Inferior parietal cortex (tissue), 1 donor: ENCODE measurements at regions not wholly inside any gene's neighbourhood (a gene's known extent, or its start where the extent isn't known, plus 50 kb on each side); places are given as distances from the start of the nearest gene placed in this dataset.
"Not testable (repeated sequence)": the region's sequence is repeated elsewhere in the genome, so short reads cannot be mapped to it uniquely, and the experiment has no call there.

Experiments used
- DNase-seq: peaks from one replicate; pipeline ENCODE4 v3.0.0-alpha.2; 2016; ENCODE audit errors: extremely low spot score

DNA sequence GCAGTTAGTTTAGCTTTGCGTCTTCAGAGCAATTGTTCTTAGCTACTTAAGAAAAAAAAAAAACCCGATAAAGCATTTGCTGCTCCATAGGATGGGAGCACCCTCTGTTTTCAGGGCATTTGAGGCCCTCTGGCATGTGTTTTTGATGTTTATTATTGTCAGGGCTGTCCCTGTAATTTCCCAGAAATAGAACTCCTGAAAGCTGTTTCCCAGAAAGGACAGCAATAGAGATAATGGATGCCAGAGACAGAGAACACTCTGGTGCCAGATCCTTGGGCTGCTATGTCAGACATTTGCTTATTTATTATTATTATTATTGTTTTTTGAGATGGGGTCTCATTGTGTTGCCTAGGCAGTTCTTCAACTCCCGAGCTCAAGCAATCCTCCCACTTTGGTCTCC lies 201.3 kb downstream of the ALG10 start:
- DNase-seq, result no peak

DNA sequence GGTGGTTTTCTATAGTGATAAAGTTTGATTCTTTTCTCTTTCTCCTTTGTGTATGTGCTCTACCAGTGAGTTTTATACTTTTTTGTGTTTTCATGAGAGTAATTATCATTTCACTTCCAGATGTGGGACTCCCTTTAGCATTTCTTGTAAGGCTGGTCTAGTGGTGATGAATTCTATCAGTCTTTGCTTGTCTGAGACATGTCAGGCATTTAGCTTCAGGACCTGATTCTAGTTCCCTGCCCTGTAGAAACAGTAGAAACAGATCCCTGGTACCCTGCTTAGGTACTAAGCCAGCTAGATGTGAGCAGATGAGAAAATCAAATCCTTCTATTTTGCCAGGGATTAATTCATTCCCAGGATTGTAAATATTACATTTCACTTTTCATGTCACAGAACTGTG lies 203.7 kb downstream of the ALG10 start:
- DNase-seq, result not testable (repeated sequence)

DNA sequence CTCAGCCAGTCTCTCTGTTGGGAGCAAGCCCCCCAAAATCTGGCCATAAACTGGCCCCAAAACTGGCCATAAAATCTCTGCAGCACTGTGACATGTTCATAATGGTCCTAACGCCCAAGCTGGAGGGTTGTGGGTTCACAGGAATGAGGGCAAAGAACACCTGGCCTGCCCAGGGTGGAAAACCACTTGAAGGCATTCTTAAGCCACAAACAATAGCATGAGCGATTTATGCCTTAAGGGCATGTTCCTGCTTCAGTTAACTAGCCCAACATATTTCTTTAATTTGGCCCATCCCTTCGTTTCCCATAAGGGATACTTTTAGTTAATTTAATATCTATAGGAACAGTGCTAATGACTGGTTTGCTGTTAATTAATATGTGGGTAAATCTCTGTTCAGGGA lies 205.8 kb downstream of the ALG10 start:
- DNase-seq, result not testable (repeated sequence)

DNA sequence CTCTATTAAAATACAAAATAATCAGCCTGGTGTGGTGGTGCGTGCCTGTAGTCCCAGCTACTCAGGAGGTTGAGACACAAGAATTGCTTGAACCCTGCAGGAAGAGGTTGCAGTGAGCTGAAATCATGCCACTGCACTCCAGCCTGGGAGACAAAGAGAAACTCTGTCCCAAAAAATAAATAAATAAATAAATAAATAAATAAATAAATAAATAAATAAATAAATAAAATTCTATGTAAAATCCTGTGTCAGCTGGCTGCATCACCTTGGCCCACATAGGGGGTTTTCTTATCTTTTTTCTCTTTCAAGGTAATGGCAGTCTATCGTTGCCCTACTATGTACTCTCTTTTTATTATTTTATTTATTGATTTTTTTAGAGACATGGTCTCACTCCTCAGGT lies 206.7 kb downstream of the ALG10 start:
- DNase-seq, result not testable (repeated sequence)

DNA sequence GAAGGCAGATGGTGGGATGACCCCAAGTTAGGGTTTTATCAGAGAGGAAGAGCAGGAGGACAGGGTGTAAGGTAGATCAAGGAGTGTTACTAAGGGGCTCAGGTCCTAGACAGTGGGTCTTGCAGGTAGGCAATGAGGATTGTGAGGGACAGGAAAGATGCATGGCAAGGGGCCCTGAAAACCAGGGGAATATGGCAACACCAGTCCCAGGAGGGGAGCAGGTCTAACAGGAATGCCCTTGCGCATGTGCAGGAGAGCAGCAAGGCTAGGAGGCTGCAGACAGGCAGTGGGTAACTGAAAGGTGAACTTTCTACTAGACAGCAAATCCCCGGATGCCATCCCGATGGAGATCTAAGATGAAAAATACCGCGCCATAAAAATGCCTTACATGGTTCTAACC lies 211.3 kb downstream of the ALG10 start:
- no peak for DNase-seq

DNA sequence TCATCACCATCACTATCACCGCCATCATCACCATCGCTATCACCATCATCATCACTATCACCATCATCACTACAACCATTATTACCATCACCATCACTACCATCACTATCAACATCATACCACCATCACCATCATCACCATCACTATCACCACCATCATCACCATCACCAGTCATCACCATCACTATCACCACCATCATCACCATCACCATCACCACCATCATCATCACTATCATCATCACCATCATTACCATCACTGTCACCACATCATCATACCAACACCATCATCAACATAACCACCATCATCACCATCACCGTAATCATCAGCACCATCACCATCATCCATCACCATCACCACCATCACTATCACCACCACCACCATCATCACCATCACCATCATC lies 213.8 kb downstream of the ALG10 start:
- DNase-seq, result no peak

DNA sequence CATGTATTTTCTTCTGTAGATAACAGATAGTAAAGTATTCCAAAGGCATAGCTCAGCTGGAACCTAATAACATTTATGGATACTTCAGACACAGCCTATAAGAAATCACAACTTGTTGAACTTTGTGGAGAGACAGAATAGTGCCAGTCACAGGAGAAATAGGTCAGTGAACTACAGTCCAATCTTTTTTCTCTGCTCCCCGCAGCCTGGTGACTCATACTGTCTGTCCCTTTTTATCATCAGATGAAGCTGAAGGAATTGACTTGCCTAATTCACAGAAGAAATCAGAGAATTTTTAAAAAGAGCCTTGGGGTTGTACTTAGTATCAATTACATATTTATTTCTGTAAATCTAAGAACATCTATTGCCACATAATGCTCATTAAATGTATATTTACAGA lies 222.3 kb downstream of the ALG10 start:
- DNase-seq, result no peak

DNA sequence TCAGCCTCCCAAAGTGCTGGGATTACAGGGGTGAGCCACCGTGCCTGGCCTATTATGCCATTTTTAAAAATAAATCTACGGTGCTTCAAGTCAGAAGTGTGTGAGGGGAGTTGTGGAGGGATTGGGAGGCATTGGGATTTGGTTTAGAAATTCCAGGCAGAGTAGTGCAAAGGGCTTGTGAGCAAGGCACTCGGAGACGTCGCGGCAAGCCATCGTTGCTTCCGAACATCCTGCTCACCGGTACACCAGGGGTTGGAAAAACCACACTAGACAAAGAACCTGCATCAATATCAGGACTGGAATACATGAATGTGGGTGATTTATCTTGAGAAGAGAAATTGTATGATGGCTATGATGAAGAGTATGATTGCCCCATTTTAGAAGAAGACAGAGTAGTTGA lies 227.0 kb downstream of the ALG10 start:
- DNase-seq, result no peak

DNA sequence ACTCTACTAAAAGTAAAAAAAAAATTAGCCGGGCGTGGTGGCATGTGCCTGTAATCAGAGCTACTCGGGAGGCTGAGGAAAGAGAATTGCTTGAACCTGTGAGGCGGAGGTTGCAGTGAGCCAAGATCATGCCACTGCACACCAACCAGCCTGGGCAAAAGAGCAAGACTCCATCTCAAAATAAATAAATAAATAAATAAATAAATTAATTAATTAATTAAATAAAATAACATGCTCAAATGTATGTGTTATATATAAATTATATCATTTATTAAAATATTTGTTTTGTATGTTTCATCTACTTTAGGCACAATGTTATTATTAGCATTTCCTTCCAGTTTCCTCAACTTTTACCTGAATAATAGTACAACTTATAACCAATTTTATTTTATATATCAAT lies 229.6 kb downstream of the ALG10 start:
- DNase-seq, result not testable (repeated sequence)

DNA sequence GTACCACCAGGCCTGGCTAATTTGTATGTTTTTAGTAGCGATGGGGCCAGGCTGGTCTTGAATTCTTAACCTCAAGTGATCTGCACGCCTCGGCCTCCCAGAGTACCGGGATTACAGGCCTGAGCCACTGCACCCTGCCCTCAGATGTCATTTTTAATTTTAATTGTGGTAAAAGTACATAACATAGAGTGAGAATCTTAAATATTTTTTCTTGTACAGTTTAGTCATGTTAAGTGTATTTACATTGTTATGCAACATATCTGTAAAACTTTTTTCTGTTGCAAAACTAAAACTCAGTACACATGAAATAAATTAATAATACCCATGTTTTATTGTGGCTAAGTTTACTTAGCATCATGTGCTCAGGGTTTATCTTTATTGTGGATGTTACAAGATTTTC lies 231.4 kb downstream of the ALG10 start:
- DNase-seq, result no peak

DNA sequence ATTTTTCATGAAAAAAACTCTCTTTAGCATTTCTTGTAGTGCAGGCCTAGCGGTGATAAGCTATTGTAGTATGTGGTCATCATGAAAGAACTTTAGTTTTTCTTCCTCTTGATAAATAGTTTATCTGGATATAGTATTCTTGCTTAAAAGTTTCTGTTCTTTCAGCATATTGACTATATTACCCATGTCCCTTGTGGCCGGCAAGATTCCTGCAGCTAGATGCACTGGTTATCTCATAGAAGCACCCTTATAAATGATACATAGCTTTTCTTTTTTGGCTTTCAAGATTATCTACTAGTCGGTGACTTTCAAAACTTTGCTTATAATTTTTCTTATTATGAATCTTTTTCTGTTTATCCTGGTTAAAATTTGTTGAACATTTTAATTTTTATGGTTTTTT lies 234.8 kb downstream of the ALG10 start:
- no peak for DNase-seq

DNA sequence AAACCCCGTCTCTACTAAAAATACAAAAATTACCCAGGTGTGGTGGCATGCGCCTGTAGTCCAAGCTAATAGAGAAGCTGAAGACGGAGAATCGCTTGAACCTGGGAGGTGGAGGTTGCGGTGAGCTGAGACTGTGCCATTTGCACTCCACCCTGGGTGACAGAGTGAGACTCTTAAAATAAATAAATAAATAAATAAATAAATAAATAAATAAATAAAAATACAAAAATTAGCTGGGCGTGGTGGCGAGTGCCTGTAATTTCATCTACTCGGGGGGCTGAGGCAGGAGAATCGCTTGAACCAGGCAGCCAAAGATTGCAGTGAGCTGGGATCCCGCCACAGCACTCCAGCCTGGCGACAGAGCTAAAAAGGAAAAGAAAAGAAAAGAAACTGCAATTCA lies 239.8 kb downstream of the ALG10 start:
- DNase-seq, result not testable (repeated sequence)

DNA sequence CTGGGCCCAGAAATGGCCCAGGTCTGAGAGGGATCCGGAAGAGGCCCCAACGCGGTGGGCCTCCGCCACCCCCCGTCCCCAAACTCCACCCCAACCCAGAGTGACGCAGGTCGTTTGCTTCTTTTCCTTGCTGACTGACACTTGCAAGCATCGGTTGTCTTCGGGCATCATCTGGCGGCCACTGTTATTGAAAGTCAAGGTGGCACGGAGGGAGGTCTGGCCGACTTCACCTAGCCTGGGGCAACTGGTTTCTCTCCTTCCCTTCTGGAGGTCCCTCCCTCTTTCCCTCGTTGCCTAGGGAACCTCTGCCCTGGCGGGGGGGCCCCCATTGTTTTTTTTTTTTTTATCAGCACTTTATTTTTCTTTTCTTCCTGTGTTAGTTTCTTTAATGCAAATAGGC lies 241.8 kb downstream of the ALG10 start:
- no peak for DNase-seq

DNA sequence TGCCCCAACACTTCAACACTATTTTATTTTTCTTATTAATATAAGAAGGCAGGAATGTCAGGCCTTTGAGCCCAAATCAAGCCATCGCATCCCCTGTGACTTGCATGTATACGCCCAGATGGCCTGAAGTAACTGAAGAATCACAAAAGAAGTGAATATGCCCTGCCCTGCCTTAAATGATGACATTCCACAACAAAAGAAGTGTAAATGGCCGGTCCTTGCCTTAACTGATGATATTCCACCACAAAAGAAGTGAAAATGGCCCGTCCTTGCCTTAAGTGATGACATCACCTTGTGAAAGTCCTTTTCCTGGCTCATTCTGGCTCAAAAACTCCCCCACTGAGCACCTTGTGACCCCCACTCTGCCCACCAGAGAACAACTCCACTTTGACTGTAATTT lies 251.4 kb downstream of the ALG10 start:
- not testable (repeated sequence) for DNase-seq

DNA sequence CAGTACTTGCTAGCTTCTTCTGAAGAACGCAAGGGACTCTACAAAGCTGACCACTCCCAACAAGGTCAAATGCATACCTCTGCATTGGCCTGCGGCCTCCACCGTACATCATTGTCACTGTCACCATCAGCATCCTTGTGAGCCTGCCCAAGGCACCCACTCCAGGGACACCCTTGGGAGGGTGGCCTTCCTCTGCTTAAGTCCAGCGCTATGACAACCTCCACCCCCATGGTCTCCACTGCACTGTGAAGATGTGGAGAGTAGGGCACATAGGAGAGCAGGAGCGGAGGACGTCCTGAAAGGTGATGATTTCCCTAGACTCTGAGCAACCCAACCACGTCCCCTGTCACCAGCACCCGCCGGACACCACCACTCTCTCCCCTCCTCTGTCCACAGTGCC lies 252.8 kb downstream of the ALG10 start:
- DNase-seq, result no peak

DNA sequence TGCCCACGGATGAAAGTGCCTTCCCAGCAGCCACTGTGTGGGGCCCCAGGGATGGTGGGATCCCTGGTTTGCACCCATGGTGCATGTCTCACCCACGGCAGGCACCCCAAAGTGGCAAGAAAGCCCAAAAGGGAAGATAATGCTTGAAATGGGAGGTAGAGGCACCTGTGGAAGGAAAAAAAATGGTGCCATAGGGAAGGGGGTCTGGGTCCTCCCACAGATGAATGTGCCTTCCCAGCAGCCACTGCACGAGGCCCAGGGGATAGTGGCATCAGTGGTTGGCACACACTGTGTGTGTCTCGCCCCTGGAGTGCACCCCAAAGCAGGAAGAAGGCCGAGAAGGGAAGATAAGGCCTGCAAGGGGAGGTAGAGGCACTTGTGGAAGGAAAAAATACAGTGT lies 264.2 kb downstream of the ALG10 start:
- DNase-seq, result no peak

DNA sequence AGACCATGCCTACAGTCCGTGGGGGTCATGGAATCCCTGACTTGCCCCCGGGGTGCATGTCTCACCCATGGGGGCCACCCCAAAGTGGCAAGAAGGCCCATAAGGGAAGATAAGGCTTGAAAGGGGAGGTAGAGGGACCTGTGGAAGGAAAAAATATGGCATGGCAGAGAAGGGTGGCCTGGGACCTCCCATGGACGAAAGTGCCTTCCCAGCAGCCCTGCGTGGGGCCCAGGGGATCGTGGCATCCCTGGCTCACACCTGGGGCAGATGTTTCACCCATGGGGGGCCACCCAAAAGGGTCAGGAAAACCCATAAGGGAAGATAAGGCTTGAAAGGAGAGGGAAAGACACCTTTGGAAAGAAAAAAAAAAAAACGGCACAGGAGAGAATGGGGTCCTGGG lies 264.6 kb downstream of the ALG10 start:
- no peak for DNase-seq

DNA sequence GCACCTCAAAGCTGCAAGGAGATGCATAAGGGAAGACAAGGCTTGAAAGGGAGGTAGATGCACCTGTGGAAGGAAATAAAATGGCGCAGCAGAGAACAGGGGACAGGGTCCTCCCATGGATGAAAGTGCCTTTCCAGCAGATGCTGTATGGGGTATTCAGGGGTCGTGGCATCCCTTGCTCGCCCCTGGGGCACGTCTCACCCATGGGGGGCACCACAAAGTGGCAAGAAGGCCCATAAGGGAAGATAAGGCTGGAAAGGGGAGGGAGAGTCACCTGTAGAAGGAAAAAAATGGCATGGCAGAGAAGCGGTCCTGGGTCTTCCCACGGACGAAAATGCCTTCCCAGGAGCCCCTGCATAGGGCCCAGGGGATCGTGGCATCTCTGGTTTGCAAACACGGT lies 265.1 kb downstream of the ALG10 start:
- no peak for DNase-seq

DNA sequence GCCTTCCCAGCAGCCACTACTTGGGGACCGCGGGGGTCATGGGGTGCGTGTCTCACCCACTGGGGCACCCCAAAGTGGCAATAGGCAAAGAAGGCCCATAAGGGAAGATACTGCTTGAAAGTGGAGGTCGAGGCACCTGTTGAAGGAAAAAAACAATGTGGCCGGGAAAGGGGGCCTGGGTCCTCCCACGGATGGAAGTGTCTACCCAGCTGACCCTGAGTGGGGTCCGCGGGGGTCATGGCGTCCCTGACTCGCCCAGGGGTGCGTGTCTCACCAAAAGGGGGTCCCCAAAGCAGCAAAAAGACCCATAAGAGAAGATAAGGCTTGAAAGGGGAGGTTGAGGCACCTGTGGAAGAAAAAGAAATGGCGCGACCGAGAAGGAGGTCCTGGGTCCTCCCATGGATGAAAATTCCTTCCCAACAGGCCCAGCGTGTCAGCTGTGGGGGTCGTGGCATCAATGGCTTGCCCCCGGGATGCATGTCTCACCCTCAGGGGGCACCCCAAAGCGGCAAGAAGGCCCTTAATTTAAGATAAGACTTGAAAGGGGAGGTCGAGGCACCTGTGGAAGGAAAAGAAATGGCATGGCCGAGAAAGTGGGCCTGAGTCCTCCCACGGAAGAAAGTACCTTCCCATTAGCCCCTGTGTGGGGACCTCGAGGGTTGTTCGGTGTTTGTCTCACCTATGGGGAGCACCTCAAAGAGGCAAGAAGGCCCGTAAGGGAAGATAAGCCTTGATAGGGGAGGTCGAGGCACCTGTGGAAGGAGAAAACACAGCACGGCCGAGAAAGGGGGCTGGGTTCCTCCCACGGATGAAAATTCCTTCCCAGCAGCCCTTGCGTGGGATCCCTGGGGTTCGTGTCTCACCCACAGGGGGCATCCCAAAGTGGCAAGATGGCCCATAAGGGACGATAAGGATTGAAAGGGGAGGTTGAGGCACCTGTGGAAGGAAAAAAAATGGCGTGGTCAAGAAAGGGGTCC lies 266.0 kb downstream of the ALG10 start:
- no peak for DNase-seq

DNA sequence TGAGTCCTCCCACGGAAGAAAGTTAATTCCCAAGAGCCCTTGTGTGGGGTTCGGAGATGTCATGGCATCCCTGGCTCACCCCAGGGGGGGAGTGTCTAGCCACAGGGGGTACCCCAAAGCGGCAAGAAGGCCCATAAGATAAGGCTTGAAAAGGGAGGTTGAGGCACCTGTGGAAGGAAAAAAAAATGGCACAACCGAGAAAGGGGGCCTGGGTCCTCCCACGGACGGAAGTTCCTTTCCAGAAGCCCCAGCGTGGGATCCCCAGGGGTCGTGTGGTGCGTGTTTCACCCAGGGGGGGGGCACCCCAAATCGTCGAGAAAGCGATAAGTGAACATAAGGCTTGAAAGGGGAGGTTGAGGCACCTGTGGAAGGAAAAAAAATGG lies 266.7 kb downstream of the ALG10 start:
- DNase-seq, result no peak

DNA sequence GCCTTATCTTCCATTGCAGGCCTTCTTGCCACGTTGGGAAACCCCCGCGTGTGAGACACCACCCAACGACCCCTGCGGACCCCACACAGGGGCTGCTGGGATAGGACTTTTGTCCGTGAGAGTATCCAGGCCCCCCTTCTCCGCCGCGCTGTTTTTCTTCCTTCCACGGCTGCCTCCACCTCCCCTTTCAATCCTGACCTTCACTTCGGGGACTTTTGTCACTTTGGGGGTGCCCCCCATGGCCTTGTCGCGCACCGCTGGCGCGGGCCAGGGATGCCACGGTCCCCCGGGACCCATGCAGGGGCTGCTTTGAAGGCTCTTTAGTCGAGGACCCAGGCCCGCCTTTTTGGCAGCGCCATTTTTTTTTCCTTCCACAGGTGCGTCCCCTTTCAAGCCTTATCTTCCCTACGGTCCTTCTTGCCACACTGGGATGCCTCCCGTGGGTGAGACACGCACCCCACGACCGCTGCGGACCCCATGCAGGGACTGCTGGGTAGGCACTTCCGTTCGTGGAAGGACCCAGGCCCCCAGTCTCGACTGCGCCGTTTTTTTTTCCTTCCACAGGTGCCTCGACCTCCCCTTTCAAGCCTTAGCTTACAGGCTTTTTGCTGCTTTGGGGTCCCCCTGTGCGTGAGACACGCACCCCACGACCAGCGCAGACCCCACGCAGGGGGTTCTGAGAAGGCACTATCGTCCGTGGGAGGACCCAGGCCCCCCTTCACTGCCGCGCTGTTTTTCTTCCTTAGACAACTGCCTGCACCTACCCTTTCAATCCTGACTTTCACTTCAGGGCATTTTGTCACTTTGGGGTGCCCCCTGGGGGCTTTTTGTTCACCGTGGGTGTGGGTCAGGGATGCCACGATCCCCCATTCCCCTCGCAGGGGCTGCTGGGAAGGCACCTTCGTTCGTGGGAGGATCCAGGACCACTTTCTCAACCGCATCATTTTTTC lies 267.4 kb downstream of the ALG10 start:
- DNase-seq, result no peak

DNA sequence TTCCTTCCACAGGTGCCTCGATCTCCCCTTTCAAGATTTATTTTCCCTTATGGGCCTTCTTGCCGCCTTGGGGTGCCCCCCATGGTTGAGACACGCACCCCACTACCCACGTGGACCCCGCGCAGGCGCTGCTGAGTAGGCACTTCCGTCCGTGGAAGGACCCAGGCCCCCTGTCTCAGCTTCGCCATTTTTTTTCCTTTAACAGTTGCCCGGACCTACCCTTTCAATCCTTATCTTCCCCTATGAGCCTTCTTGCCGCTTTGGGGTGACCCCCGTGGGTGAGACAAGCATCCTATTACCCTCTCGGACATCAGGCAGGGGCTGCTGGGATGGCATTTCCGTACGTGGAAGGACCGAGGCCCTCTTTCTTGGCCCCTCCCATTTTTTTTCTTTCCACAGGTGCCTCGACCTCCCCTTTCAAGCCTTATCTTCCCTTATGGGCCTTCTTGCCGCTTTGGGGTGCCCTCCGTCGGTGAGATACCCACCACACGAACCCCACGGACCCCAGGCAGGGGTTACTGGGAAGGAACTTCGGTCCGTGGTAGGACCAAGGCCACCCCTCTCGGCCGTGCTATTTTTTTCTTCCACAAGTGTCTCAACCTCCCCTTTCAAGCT lies 268.2 kb downstream of the ALG10 start:
- DNase-seq, result no peak
